ENCODE measurements at regions not wholly inside any gene's neighbourhood (a gene's known extent, or its start where the extent isn't known, plus 50 kb on each side); places are given as distances from the start of the nearest gene placed in this dataset.
"Not testable (repeated sequence)": the region's sequence is repeated elsewhere in the genome, so short reads cannot be mapped to it uniquely, and the experiment has no call there.

GRCh38 chr13:24941023-24941713 lies 154.8 kb upstream of the PABPC3 start:
- not testable (repeated sequence) for TF ChIP-seq CTCF, POLR2A (IDR thresholded peaks at IDR 0.05)

Data from suprapubic skin (tissue), 3 donors.